Thyroid gland (tissue), 4 donors: ENCODE measurements at regions not wholly inside any gene's neighbourhood (a gene's known extent, or its start where the extent isn't known, plus 50 kb on each side); places are given as distances from the start of the nearest gene placed in this dataset.

Experiments
- DNase-seq, 2 donors: peaks; one replicate each; pipeline ENCODE4 v3.0.0-alpha.2; 2019
- H3K27ac ChIP-seq, 3 donors: fragments of 200-600 bp; sonication (generic); 1 replicate in 2 of 3; 2 replicates in 1 of 3; pipeline ENCODE4 v1.5.1; 2016 to 2019; ENCODE audit warnings: mild to moderate bottlenecking in 1 of 3, moderate library complexity in 1 of 3
- H3K27me3 ChIP-seq: fragments of 200-600 bp; sonication (generic); one replicate; pipeline ENCODE4 v1.5.1; 2019
- H3K36me3 ChIP-seq, 2 donors: fragments of 200-600 bp; sonication (generic); one replicate each; pipeline ENCODE4 v1.5.1; 2016 to 2019
- H3K4me1 ChIP-seq, 2 donors: fragments of 200-600 bp; sonication (generic); one replicate each; pipeline ENCODE4 v1.5.1; 2017 to 2019
- H3K4me3 ChIP-seq, 3 donors: fragments of 200-600 bp; sonication (generic); replicated peaks in 1 of 3; 1 replicate in 2 of 3; 2 replicates in 1 of 3; pipeline ENCODE4 v1.5.1; 2016; ENCODE audit warnings: mild to moderate bottlenecking in 1 of 3
- H3K9me3 ChIP-seq: fragments of 200-600 bp; sonication (generic); one replicate; pipeline ENCODE4 v1.5.1; 2017
- POLR2A ChIP-seq, 2 donors: fragments of 450-650 bp; IDR thresholded peaks; one replicate each; pipeline ENCODE4 v1.6.1; 2017; ENCODE audit warnings: antibody characterized with exemption in 2 of 2, mild to moderate bottlenecking in 2 of 2, moderate library complexity in 1 of 2
- WGBS, 2 donors: methylation state at CpG; one replicate each; pipeline ENCODE4 v1.1.5; 2017; 5-methylcytosine and 5-hydroxymethylcytosine counted together
- intact Hi-C: fragments of 100-400 bp; cut with DNase I; formaldehyde crosslinking; loops from one replicate; pipeline ENCODE4 v1.15.1; 2023
- TF ChIP-seq, protein P1 (sequence below), 6 experiments: fragments of 200-600 bp in 3 of 6; fragments of 450-650 bp in 3 of 6; sonication (generic) in 3 of 6; IDR thresholded peaks; one replicate each; pipeline ENCODE4 v1.5.1; 2016 to 2019; ENCODE audit warnings: antibody characterized with exemption in 6 of 6, mild to moderate bottlenecking in 2 of 6, inconsistent platforms in 1 of 6, moderate library complexity in 1 of 6

DNA sequence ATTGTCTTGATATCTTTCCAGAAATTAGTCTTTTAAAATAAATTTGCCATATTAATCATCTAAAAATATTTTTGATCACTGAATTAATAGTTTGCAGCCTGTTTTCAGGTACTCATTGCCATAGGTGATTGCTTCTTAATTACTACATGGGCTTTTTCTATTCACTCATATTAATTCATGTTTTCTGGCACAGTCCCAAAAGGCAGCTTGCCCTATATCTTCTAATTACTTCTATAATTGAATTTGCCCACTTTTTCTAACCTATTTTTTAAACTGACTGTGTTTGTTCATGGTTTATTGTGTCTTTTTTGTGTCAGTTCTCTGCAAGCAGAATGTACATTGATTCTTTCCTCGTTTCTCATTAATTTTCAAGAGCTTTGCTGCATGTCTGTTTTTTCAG, 85.7 kb upstream of the SOX2 start:
- no peaks in the 10 kb centered on the region for H3K9me3 ChIP-seq
- H3K36me3 ChIP-seq = no peaks in the 10 kb centered on the region
- H3K27ac ChIP-seq = no peak overlapping the region
- H3K4me3 ChIP-seq = no peak overlapping the region
- no peaks in the 10 kb centered on the region for H3K27me3 ChIP-seq
- TF ChIP-seq POLR2A (IDR thresholded peaks at IDR 0.05) = no peak
- intact Hi-C loops = no loop called here
- WGBS, 2 donors = 73 to 80% methylated on average over 1 of the region's 1 CpG
- peaks cover 5 to 16% of the 10 kb centered on the region in 2 donors for H3K4me1 ChIP-seq
- no peak for DNase-seq

DNA sequence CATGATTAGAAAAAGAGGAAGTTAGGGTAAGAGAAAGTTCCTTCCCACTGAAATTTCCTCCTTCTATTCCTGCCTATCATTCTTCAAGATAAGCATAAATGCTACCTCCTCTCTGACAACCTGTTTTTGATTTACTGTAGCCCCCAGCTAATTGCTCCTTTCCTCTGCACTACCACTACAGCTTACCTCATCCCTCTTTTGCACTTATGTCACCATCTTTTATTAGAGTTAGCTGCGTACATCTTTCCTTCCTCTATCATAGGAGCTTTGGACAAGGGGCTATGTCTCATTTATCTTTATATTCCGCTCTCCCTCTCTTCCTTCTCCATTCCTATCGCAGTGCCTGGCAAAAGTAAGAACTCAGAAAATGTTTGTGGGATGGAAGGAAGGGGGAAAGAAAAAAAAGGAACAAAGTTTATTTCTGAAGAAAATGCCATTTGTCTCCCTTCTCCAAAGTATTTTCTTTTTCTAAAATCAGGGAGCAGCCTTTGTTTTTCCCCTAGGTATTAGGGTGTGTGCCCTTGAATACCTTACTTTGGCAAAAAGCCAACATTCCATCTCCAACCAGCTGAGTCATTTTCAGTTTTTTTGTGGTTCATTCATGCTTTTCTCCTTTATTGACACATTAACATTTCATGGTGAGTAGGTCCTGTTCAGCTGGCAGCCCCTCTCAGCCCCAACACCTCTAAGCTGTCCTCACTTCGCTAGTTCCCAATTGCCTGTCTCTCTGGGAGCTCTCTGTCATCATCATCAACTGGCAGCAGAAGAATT, 87.6 kb upstream of the SOX2 start:
- no peak overlapping the region for H3K4me3 ChIP-seq
- intact Hi-C loops = no loop called here
- H3K9me3 ChIP-seq = no peaks in the 10 kb centered on the region
- peaks cover 5 to 16% of the 10 kb centered on the region in 2 donors for H3K4me1 ChIP-seq
- H3K27ac ChIP-seq = peak overlapping the region in 2 of 3 donors; percentile 25 to 35
- DNase-seq = peak; percentile 32 to 56
- no peaks in the 10 kb centered on the region for H3K27me3 ChIP-seq
- H3K36me3 ChIP-seq = no peaks in the 10 kb centered on the region
- 51 to 52% methylated on average over 4 of the region's 4 CpGs for WGBS, 2 donors
- TF ChIP-seq, protein P1, sequence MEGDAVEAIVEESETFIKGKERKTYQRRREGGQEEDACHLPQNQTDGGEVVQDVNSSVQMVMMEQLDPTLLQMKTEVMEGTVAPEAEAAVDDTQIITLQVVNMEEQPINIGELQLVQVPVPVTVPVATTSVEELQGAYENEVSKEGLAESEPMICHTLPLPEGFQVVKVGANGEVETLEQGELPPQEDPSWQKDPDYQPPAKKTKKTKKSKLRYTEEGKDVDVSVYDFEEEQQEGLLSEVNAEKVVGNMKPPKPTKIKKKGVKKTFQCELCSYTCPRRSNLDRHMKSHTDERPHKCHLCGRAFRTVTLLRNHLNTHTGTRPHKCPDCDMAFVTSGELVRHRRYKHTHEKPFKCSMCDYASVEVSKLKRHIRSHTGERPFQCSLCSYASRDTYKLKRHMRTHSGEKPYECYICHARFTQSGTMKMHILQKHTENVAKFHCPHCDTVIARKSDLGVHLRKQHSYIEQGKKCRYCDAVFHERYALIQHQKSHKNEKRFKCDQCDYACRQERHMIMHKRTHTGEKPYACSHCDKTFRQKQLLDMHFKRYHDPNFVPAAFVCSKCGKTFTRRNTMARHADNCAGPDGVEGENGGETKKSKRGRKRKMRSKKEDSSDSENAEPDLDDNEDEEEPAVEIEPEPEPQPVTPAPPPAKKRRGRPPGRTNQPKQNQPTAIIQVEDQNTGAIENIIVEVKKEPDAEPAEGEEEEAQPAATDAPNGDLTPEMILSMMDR (IDR thresholded peaks at IDR 0.05) = no peak
- no peak for TF ChIP-seq POLR2A (IDR thresholded peaks at IDR 0.05)

DNA sequence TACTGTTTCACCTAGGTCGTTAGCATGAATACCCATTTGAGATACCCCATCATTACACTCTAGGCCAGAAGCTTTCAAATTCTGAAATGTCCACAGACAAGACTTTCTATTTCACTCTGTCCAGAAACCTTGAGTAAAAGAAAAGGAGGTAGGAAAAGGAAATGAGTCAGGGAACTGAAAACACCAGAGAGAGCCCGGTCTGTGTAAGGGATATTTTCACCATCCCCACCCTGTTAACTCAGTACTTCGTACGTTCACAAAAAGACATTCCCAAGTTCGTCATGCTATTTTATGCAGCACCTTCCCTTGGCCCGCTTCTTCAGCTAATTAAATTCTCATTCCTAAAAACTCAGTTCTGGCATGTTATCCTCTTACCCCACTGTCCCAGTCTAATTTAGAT, 89.4 kb upstream of the SOX2 start:
- intact Hi-C loops = no loop called here
- no peak overlapping the region for H3K4me3 ChIP-seq
- no peak for DNase-seq
- peaks cover 5 to 16% of the 10 kb centered on the region in 2 donors for H3K4me1 ChIP-seq
- no peaks in the 10 kb centered on the region for H3K36me3 ChIP-seq
- no peaks in the 10 kb centered on the region for H3K9me3 ChIP-seq
- whole genome bisulfite sequencing, 2 donors = 76 to 82% methylated on average over 6 of the region's 6 CpGs
- TF ChIP-seq, protein P1 (IDR thresholded peaks at IDR 0.05) = no peak
- TF ChIP-seq POLR2A (IDR thresholded peaks at IDR 0.05) = no peak
- no peaks in the 10 kb centered on the region for H3K27me3 ChIP-seq
- no peak overlapping the region for H3K27ac ChIP-seq

DNA sequence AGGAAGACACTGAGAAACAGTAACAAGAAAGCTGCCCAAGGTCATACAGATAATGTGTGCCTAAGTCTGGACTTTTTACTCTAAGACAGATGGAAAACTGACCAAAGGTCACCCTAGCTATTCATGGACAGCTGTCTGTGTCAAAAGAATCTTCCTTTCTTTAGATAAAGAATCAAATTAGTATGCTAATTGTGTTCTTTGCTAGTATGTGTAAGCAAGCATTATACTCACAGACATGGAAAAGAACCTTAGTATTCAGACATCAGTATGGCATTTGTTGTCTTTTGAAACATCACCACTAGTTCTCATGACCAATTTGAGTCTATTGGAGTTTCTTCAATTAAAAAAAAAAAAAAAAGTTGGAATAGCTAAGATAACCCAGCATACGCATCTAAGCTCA, 91.8 kb upstream of the SOX2 start:
- Histone ChIP-seq H3K36me3 (no peaks in the 10 kb centered on the region), H3K9me3 (no peaks in the 10 kb centered on the region), H3K27ac (no peak overlapping the region), H3K27me3 (no peaks in the 10 kb centered on the region), H3K4me3 (no peak overlapping the region), H3K4me1 (peaks cover 5 to 14% of the 10 kb centered on the region in 2 donors)
- TF ChIP-seq POLR2A (IDR thresholded peaks at IDR 0.05) = no peak
- TF ChIP-seq, protein P1 (IDR thresholded peaks at IDR 0.05) = no peak
- 86 to 88% methylated on average over 1 of the region's 1 CpG for WGBS, 2 donors
- no peak for DNase-seq
- intact Hi-C loops = no loop called here

DNA sequence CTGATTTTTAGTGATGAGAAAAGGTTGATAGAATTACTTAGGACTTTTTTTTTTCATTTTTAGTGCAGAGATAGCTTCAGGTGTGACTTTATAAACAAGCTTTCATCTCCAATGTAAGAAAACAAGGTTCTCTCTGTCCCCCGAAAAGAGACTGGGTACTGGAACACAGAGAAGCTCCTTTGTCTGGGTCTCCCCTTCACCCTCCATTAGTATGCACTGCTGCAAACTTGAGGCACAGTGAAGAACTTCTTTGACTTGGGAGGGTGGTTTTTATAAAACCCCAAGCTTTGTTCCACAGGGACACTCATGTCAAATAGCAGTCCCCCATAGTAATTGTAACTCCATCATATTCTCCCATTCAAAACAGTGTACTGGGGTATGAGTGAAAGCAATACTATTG, 93.5 kb upstream of the SOX2 start:
- intact Hi-C loops = no loop called here
- Histone ChIP-seq H3K36me3 (no peaks in the 10 kb centered on the region), H3K27ac (no peak overlapping the region), H3K9me3 (no peaks in the 10 kb centered on the region), H3K27me3 (no peaks in the 10 kb centered on the region), H3K4me3 (no peak overlapping the region), H3K4me1 (no peaks in the 10 kb centered on the region)
- TF ChIP-seq, protein P1 (IDR thresholded peaks at IDR 0.05) = no peak
- no peak for TF ChIP-seq POLR2A (IDR thresholded peaks at IDR 0.05)
- DNase-seq = no peak
- 85% methylated on average over 1 of the region's 1 CpG for WGBS, 2 donors
